CD14-positive monocyte (primary cell): ENCODE measurements at regions not wholly inside any gene's neighbourhood (a gene's known extent, or its start where the extent isn't known, plus 50 kb on each side); places are given as distances from the start of the nearest gene placed in this dataset.

Experiments
- DNase-seq, 3 donors: peaks; one replicate each; pipeline ENCODE4 v3.0.0-alpha.2; 2011 to 2022
- H2AFZ ChIP-seq: 2 replicates; pipeline ENCODE4 v1.6.0; 2012; ENCODE audit warnings: mild to moderate bottlenecking, low read depth, low read length, inconsistent platforms; ENCODE audit not compliant: insufficient read depth, poor library complexity, severe bottlenecking
- H3K27ac ChIP-seq, 2 donors: 1 replicate in 1 of 2; 2 replicates in 1 of 2; pipeline ENCODE4 v1.5.1; 2012 to 2013; ENCODE audit warnings: low read length in 2 of 2, control low read depth in 1 of 2, inconsistent platforms in 1 of 2, low read depth in 1 of 2, mild to moderate bottlenecking in 1 of 2
- H3K27me3 ChIP-seq, 2 donors: one replicate each; pipeline versions ENCODE4 v1.6.0 to v1.6.1; 2011 to 2013; ENCODE audit warnings: low read length in 2 of 2; ENCODE audit not compliant: control insufficient read depth in 2 of 2, insufficient read depth in 2 of 2
- H3K36me3 ChIP-seq, 2 donors: replicated peaks in 1 of 2; 1 replicate in 1 of 2; 2 replicates in 1 of 2; pipeline versions ENCODE4 v1.5.1 to v1.6.1; 2012 to 2013; ENCODE audit warnings: low read length in 2 of 2, control low read depth in 1 of 2, inconsistent platforms in 1 of 2, mild to moderate bottlenecking in 1 of 2; ENCODE audit not compliant: insufficient read depth in 2 of 2, control insufficient read depth in 1 of 2
- H3K4me1 ChIP-seq, 2 donors: 1 replicate in 1 of 2; 2 replicates in 1 of 2; pipeline versions ENCODE4 v1.5.1 to v1.6.1; 2012 to 2013; ENCODE audit warnings: low read length in 2 of 2, control low read depth in 1 of 2, inconsistent platforms in 1 of 2, mild to moderate bottlenecking in 1 of 2, moderate library complexity in 1 of 2; ENCODE audit not compliant: insufficient read depth in 2 of 2, control insufficient read depth in 1 of 2
- H3K4me2 ChIP-seq: replicated peaks from 2 replicates; pipeline ENCODE3; 2012; ENCODE audit warnings: low read length, moderate library complexity, mild to moderate bottlenecking; ENCODE audit not compliant: poor library complexity, severe bottlenecking; ENCODE audit errors: extremely low read depth
- H3K4me3 ChIP-seq, 3 experiments: fragments of 200-600 bp in 1 of 3; sonication (generic) in 1 of 3; replicated peaks in 1 of 3; 1 replicate in 2 of 3; 2 replicates in 1 of 3; pipeline ENCODE4 v1.5.1; 2011 to 2013; ENCODE audit warnings: low read length in 3 of 3, mild to moderate bottlenecking in 3 of 3, control low read depth in 2 of 3, low read depth in 2 of 3, inconsistent platforms in 1 of 3, moderate library complexity in 1 of 3
- H3K79me2 ChIP-seq: 2 replicates; pipeline ENCODE4 v1.6.0; 2012; ENCODE audit warnings: mild to moderate bottlenecking, control low read depth, inconsistent platforms, low read length, moderate library complexity; ENCODE audit not compliant: insufficient read depth
- H3K9ac ChIP-seq: 2 replicates; pipeline ENCODE4 v1.6.0; 2017; ENCODE audit warnings: low read length, mild to moderate bottlenecking; ENCODE audit not compliant: insufficient read depth, poor library complexity, severe bottlenecking
- H3K9me3 ChIP-seq, 2 donors: replicated peaks in 1 of 2; 1 replicate in 1 of 2; 2 replicates in 1 of 2; pipeline versions ENCODE4 v1.5.1 to v1.6.1; 2012 to 2013; ENCODE audit warnings: low read length in 2 of 2, control low read depth in 1 of 2; ENCODE audit not compliant: control insufficient read depth in 1 of 2, insufficient read depth in 1 of 2
- H4K20me1 ChIP-seq: 2 replicates; pipeline ENCODE4 v1.6.0; 2012; ENCODE audit warnings: mild to moderate bottlenecking, low read length, control low read depth, moderate library complexity; ENCODE audit not compliant: insufficient read depth
- H3K27ac Mint-ChIP-seq, 7 donors: one replicate each; pipeline ENCODE4 v1.8.0; 2020; ENCODE audit warnings: mild to moderate bottlenecking in 7 of 7, mixed read lengths in 7 of 7, moderate library complexity in 6 of 7, inconsistent platforms in 2 of 7
- H3K27me3 Mint-ChIP-seq, 3 donors: one replicate each; pipeline ENCODE4 v1.8.0; 2021 to 2022; ENCODE audit warnings: low read depth in 3 of 3, mild to moderate bottlenecking in 3 of 3, mixed read lengths in 3 of 3, moderate library complexity in 3 of 3, inconsistent platforms in 1 of 3
- H3K36me3 Mint-ChIP-seq, 2 donors: one replicate each; pipeline ENCODE4 v1.8.0; 2020; ENCODE audit warnings: mixed read lengths in 2 of 2, inconsistent platforms in 1 of 2, mild to moderate bottlenecking in 1 of 2
- H3K4me1 Mint-ChIP-seq: one replicate; pipeline ENCODE4 v1.8.0; 2020; ENCODE audit warnings: mild to moderate bottlenecking, mixed read lengths
- H3K4me3 Mint-ChIP-seq, 2 donors: one replicate each; pipeline ENCODE4 v1.8.0; 2020; ENCODE audit warnings: mild to moderate bottlenecking in 2 of 2, mixed read lengths in 2 of 2, moderate library complexity in 1 of 2
- H3K9me3 Mint-ChIP-seq, 7 donors: one replicate each; pipeline ENCODE4 v1.8.0; 2020 to 2022; ENCODE audit warnings: mixed read lengths in 7 of 7, mild to moderate bottlenecking in 6 of 7, moderate library complexity in 6 of 7, inconsistent platforms in 2 of 7
- CTCF ChIP-seq: fragments of 200-600 bp; IDR thresholded peaks from one replicate; pipeline ENCODE4 v1.8.0; 2022; ENCODE audit warnings: antibody characterized with exemption, mild to moderate bottlenecking
- WGBS: methylation state at CpG from one replicate; pipeline ENCODE4 v1.1.5; 2013; ENCODE audit warnings: missing lambda C conversion rate; ENCODE audit not compliant: insufficient coverage; 5-methylcytosine and 5-hydroxymethylcytosine counted together
- intact Hi-C, 2 donors: fragments of 100-400 bp; cut with micrococcal nuclease; formaldehyde crosslinking; loops; one replicate each; pipeline versions ENCODE4 v1.15.0 to v1.15.1; 2023

- no peaks in the 10 kb centered on the region for H3K36me3 Mint-ChIP-seq
- H3K4me3 ChIP-seq: no peak overlapping the region
- H3K9ac ChIP-seq: no peak overlapping the region
- 46% methylated on average over 3 of the region's 5 CpGs for WGBS
- no peaks in the 10 kb centered on the region for H4K20me1 ChIP-seq
- H2AFZ ChIP-seq: no peak overlapping the region
- intact Hi-C loops: no loop called here
- H3K27me3 Mint-ChIP-seq: peaks cover 0 to 2% (median 1%) of the 10 kb centered on the region in 3 donors
- H3K36me3 ChIP-seq: no peaks in the 10 kb centered on the region
- no peaks in the 10 kb centered on the region for H3K9me3 ChIP-seq
- no peak for TF ChIP-seq CTCF
- no peak overlapping the region for H3K4me3 Mint-ChIP-seq
- no peaks in the 10 kb centered on the region for H3K27me3 ChIP-seq
- no peak overlapping the region for H3K27ac Mint-ChIP-seq
- no peaks in the 10 kb centered on the region for H3K4me1 ChIP-seq
- H3K27ac ChIP-seq: no peak overlapping the region
- peaks cover 0 to 3% (median 1%) of the 10 kb centered on the region in 7 donors for H3K9me3 Mint-ChIP-seq
- no peaks in the 10 kb centered on the region for H3K79me2 ChIP-seq
- DNase-seq: no peak
- H3K4me1 Mint-ChIP-seq: no peaks in the 10 kb centered on the region
- no peak overlapping the region for H3K4me2 ChIP-seq
These were observed 234.6 kb downstream of the TMEM114 start for GRCh38 chr16:8355675-8356074.

- Mint-ChIP-seq H3K4me3 (no peak overlapping the region), H3K27ac (no peak overlapping the region), H3K9me3 (peaks cover 0 to 3% (median 0%) of the 10 kb centered on the region in 7 donors), H3K27me3 (peaks cover 0 to 1% (median 0%) of the 10 kb centered on the region in 3 donors), H3K36me3 (no peaks in the 10 kb centered on the region), H3K4me1 (no peaks in the 10 kb centered on the region)
- no peaks in the 10 kb centered on the region for H3K27me3 ChIP-seq
- TF ChIP-seq CTCF: no peak
- intact Hi-C loops: no loop called here
- no peaks in the 10 kb centered on the region for H3K4me1 ChIP-seq
- DNase-seq: no peak
- no peak overlapping the region for H3K4me3 ChIP-seq
- H3K79me2 ChIP-seq: no peaks in the 10 kb centered on the region
- 14% methylated on average over 1 of the region's 3 CpGs for WGBS
- no peaks in the 10 kb centered on the region for H4K20me1 ChIP-seq
- no peaks in the 10 kb centered on the region for H3K9me3 ChIP-seq
- H3K9ac ChIP-seq: no peak overlapping the region
- no peak overlapping the region for H3K27ac ChIP-seq
- no peaks in the 10 kb centered on the region for H3K36me3 ChIP-seq
- H3K4me2 ChIP-seq: no peak overlapping the region
- no peak overlapping the region for H2AFZ ChIP-seq
These were observed 244.0 kb downstream of the TMEM114 start for GRCh38 chr16:8346294-8346693.
